ENCODE measurements at regions not wholly inside any gene's neighbourhood (a gene's known extent, or its start where the extent isn't known, plus 50 kb on each side); places are given as distances from the start of the nearest gene placed in this dataset.
A peak's percentile ranks its signal among the peaks of the same experiment; 100 is the strongest.

GRCh38 chrX:34299451-34299967, 167.4 kb upstream of the FAM47A start:
- Mint-ChIP-seq H3K27ac (ENCODE audit: unreplicated experiment) (no peak overlapping the region), H3K9me3 (ENCODE audit: unreplicated experiment) (no peaks in the 10 kb centered on the region), H3K27me3 (ENCODE audit: unreplicated experiment) (peaks cover 5% of the 10 kb centered on the region), H3K4me3 (ENCODE audit: unreplicated experiment) (no peak overlapping the region), H3K36me3 (ENCODE audit: unreplicated experiment) (no peaks in the 10 kb centered on the region), H3K4me1 (ENCODE audit: unreplicated experiment) (no peaks in the 10 kb centered on the region)
- DNase-seq (ENCODE audit: extremely low spot score, unreplicated experiment): no peak
- TF ChIP-seq CTCF (IDR thresholded peaks at IDR 0.05): no peak

GRCh38 chrX:34294665-34295064, 162.6 kb upstream of the FAM47A start:
- Mint-ChIP-seq H3K4me3 (ENCODE audit: unreplicated experiment) (no peak overlapping the region), H3K27ac (ENCODE audit: unreplicated experiment) (no peak overlapping the region), H3K9me3 (ENCODE audit: unreplicated experiment) (no peaks in the 10 kb centered on the region), H3K4me1 (ENCODE audit: unreplicated experiment) (no peaks in the 10 kb centered on the region), H3K27me3 (ENCODE audit: unreplicated experiment) (peaks cover 3% of the 10 kb centered on the region), H3K36me3 (ENCODE audit: unreplicated experiment) (no peaks in the 10 kb centered on the region)
- no peak for DNase-seq (ENCODE audit: extremely low spot score, unreplicated experiment)
- no peak for TF ChIP-seq CTCF (IDR thresholded peaks at IDR 0.05)

GRCh38 chrX:34288782-34289181, 156.7 kb upstream of the FAM47A start:
- peak overlapping the region; percentile 5 for H3K27ac Mint-ChIP-seq (ENCODE audit: unreplicated experiment)
- TF ChIP-seq CTCF (IDR thresholded peaks at IDR 0.05): no peak
- DNase-seq (ENCODE audit: extremely low spot score, unreplicated experiment): no peak
- H3K36me3 Mint-ChIP-seq (ENCODE audit: unreplicated experiment): no peaks in the 10 kb centered on the region
- H3K4me1 Mint-ChIP-seq (ENCODE audit: unreplicated experiment): peaks cover 9% of the 10 kb centered on the region
- H3K9me3 Mint-ChIP-seq (ENCODE audit: unreplicated experiment): no peaks in the 10 kb centered on the region
- no peak overlapping the region for H3K4me3 Mint-ChIP-seq (ENCODE audit: unreplicated experiment)
- H3K27me3 Mint-ChIP-seq (ENCODE audit: unreplicated experiment): peaks cover 2% of the 10 kb centered on the region

GRCh38 chrX:34279866-34280560, 147.9 kb upstream of the FAM47A start:
- Mint-ChIP-seq H3K27ac (ENCODE audit: unreplicated experiment) (no peak overlapping the region), H3K36me3 (ENCODE audit: unreplicated experiment) (no peaks in the 10 kb centered on the region), H3K4me1 (ENCODE audit: unreplicated experiment) (no peaks in the 10 kb centered on the region)

More at GRCh38 chrX:34279866-34280560, 147.9 kb upstream of the FAM47A start:
- no peaks in the 10 kb centered on the region for H3K9me3 Mint-ChIP-seq (ENCODE audit: unreplicated experiment)
- peaks cover 3% of the 10 kb centered on the region for H3K27me3 Mint-ChIP-seq (ENCODE audit: unreplicated experiment)
- no peak overlapping the region for H3K4me3 Mint-ChIP-seq (ENCODE audit: unreplicated experiment)
- TF ChIP-seq CTCF (IDR thresholded peaks at IDR 0.05): no peak
- DNase-seq (ENCODE audit: extremely low spot score, unreplicated experiment): no peak
